HepG2 (cell line): ENCODE measurements at regions not wholly inside any gene's neighbourhood (a gene's known extent, or its start where the extent isn't known, plus 50 kb on each side); places are given as distances from the start of the nearest gene placed in this dataset.

Experiments used
- ATAC-seq: fragments of 200-7000 bp; cut with Tn5 transposase; 3 replicates; pipeline ENCODE4 v1.9.1; 2020; ENCODE audit warnings: mild to moderate bottlenecking, moderate library complexity
- BruUV-seq: library from RNA; stranded (reverse); fragments of 400-500 nt; replicated peaks from 2 replicates; lab custom pipeline; 2021; lab: Mats Ljungman, UMichigan
- CTCF ChIA-PET: fragments of 300-600 bp; formaldehyde crosslinking; extraction: SDS; loops from one replicate; lab custom pipeline; 2021; ENCODE audit warnings: low total read pairs, inconsistent platforms, low intra/inter-chr PET ratio; lab: Yijun Ruan, JAX
- POLR2A ChIA-PET: fragments of 350-600 bp; sonication (Branson Sonifier 250); formaldehyde crosslinking; loops from one replicate; lab custom pipeline; 2020; ENCODE audit warnings: antibody characterized with exemption, inconsistent platforms; lab: Yijun Ruan, JAX
- DNase-seq: peaks from one replicate; pipeline ENCODE4 v3.0.0-alpha.2; 2015; ENCODE audit warnings: low spot score
- FAIRE-seq: peaks from 3 replicates; lab custom pipeline; 2011; peaks lifted over from hg19 to GRCh38; lab: Jason Lieb, UNC
- H2AFZ ChIP-seq: one replicate; pipeline ENCODE4 v1.6.1; 2011; ENCODE audit warnings: low read length, inconsistent platforms
- H3K27ac ChIP-seq: fragments of 300-600 bp; 3 replicates; pipeline ENCODE4 v1.8.0; 2011; ENCODE audit warnings: mixed run types, mild to moderate bottlenecking, mixed read lengths, low read length, inconsistent platforms; ENCODE audit not compliant: insufficient read depth; ENCODE audit errors: extremely low read length
- H3K27me3 ChIP-seq, 2 experiments: fragments of 200-600 bp in 1 of 2; 2 replicates in 1 of 2; 3 replicates in 1 of 2; pipeline versions ENCODE4 v1.6.0 to v1.8.0; 2011; ENCODE audit warnings: low read length in 2 of 2, mild to moderate bottlenecking in 2 of 2, moderate library complexity in 2 of 2, inconsistent platforms in 1 of 2; ENCODE audit not compliant: insufficient read depth in 2 of 2, control insufficient read depth in 1 of 2
- H3K36me3 ChIP-seq, 2 experiments: fragments of 200-600 bp in 1 of 2; replicated peaks in 1 of 2; 2 replicates in 1 of 2; 3 replicates in 1 of 2; pipeline versions ENCODE4 v1.5.1 to v1.8.0; 2011; ENCODE audit warnings: low read length in 2 of 2, inconsistent platforms in 1 of 2; ENCODE audit not compliant: insufficient read depth in 2 of 2, control insufficient read depth in 1 of 2
- H3K4me1 ChIP-seq: 2 replicates; pipeline ENCODE4 v1.5.1; 2012; ENCODE audit warnings: low read length, inconsistent platforms; ENCODE audit not compliant: insufficient read depth
- H3K4me2 ChIP-seq: 2 replicates; pipeline ENCODE4 v1.6.0; 2011; ENCODE audit warnings: low read depth, low read length, inconsistent platforms
- H3K4me3 ChIP-seq, 3 experiments: fragments of 200-600 bp in 1 of 3; sonication (generic), shearing (Covaris generic) in 1 of 3; replicated peaks in 1 of 3; 2 replicates each; pipeline ENCODE4 v1.5.1; 2011 to 2016; ENCODE audit warnings: low read length in 3 of 3, inconsistent platforms in 2 of 3, low read depth in 2 of 3, mild to moderate bottlenecking in 2 of 3, control low read depth in 1 of 3, mixed read lengths in 1 of 3; ENCODE audit not compliant: insufficient read depth in 1 of 3
- H3K79me2 ChIP-seq: one replicate; pipeline ENCODE4 v1.6.1; 2011; ENCODE audit warnings: low read length, inconsistent platforms; ENCODE audit not compliant: insufficient read depth
- H3K9ac ChIP-seq: 2 replicates; pipeline ENCODE4 v1.6.0; 2011; ENCODE audit warnings: mild to moderate bottlenecking, low read depth, low read length, inconsistent platforms; ENCODE audit not compliant: insufficient read depth
- H3K9me3 ChIP-seq: 2 replicates; pipeline ENCODE4 v1.5.1; 2012; ENCODE audit warnings: mild to moderate bottlenecking, low read length
- H4K20me1 ChIP-seq: 2 replicates; pipeline ENCODE4 v1.6.0; 2011; ENCODE audit warnings: inconsistent platforms, mild to moderate bottlenecking, low read length, moderate library complexity; ENCODE audit not compliant: insufficient read depth
- MBD4 ChIP-seq: IDR thresholded peaks from 2 replicates; pipeline ENCODE4 v1.6.1; 2012; ENCODE audit warnings: low read length, inconsistent platforms, borderline replicate concordance
- NFYC ChIP-seq: IDR thresholded peaks from 2 replicates; pipeline ENCODE4 v1.6.1; 2016; ENCODE audit warnings: missing genetic modification reagents, missing compliant biosample characterization
- ZC3H4 ChIP-seq: sonication (generic); formaldehyde crosslinking; IDR thresholded peaks from 2 replicates; pipeline ENCODE4 v1.4.0; 2020; ENCODE audit warnings: missing genetic modification reagents, borderline replicate concordance
- ZNF292 ChIP-seq: sonication (generic); formaldehyde crosslinking; IDR thresholded peaks from 2 replicates; pipeline ENCODE4 v1.8.1; 2022; ENCODE audit warnings: mild to moderate bottlenecking, low read depth, missing genetic modification reagents, borderline replicate concordance
- ZZZ3 ChIP-seq: sonication (generic); formaldehyde crosslinking; IDR thresholded peaks from 2 replicates; pipeline ENCODE4 v1.4.0; 2020; ENCODE audit warnings: missing genetic modification reagents, mild to moderate bottlenecking, borderline replicate concordance
- WGBS: methylation state at CpG from one replicate; pipeline ENCODE4 v1.1.6; 2017; ENCODE audit warnings: low lambda C conversion rate; 5-methylcytosine and 5-hydroxymethylcytosine counted together
- in situ Hi-C: cut with HindIII; loops from 2 replicates; pipeline ENCODE4 v1.10.0; 2017; ENCODE audit warnings: low pct_unique_long_range_greater_than_20kb; ENCODE audit not compliant: extremely low pct_ligation_motif_present
- intact Hi-C: fragments of 100-400 bp; cut with micrococcal nuclease; formaldehyde crosslinking; loops from one replicate; pipeline ENCODE4 v1.10.0; 2022; ENCODE audit not compliant: unreplicated experiment
- TF ChIP-seq, protein P1 (sequence below): sonication (generic); formaldehyde crosslinking; conservative IDR thresholded peaks from 2 replicates; pipeline ENCODE4 v1.5.0; 2020; ENCODE audit warnings: missing genetic modification reagents
- TF ChIP-seq, protein P2 (sequence below): IDR thresholded peaks from 2 replicates; pipeline ENCODE4 v1.6.1; 2016; ENCODE audit warnings: low read depth, borderline replicate concordance
- TF ChIP-seq, protein P3 (sequence below): sonication (generic); formaldehyde crosslinking; IDR thresholded peaks from 2 replicates; pipeline ENCODE4 v1.4.0; 2020; ENCODE audit warnings: missing genetic modification reagents, mild to moderate bottlenecking, borderline replicate concordance
- TF ChIP-seq, protein P4 (sequence below): sonication (generic); formaldehyde crosslinking; conservative IDR thresholded peaks from 2 replicates; pipeline ENCODE4 v1.4.0; 2020; ENCODE audit warnings: missing genetic modification reagents

DNA sequence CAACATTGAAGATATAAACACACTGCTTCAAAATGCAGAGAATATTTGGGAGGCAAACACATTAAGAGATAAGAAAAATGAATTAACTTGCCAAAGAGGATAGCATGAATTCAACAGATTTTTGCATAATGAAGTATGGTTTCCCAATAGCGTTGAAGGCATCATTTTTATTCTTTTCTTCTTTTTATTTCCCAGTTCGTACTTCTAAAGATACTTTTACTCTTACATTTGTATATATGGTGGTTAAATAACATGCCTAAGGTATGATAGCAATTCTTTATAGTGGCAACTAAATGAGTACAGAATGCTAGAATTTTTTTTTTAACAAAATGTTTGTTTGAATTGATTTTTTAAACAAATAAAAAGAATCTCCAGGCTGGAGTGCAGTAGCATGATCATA is 473.4 kb upstream of the MARCKS start (continued):
- TF ChIP-seq, protein P1, sequence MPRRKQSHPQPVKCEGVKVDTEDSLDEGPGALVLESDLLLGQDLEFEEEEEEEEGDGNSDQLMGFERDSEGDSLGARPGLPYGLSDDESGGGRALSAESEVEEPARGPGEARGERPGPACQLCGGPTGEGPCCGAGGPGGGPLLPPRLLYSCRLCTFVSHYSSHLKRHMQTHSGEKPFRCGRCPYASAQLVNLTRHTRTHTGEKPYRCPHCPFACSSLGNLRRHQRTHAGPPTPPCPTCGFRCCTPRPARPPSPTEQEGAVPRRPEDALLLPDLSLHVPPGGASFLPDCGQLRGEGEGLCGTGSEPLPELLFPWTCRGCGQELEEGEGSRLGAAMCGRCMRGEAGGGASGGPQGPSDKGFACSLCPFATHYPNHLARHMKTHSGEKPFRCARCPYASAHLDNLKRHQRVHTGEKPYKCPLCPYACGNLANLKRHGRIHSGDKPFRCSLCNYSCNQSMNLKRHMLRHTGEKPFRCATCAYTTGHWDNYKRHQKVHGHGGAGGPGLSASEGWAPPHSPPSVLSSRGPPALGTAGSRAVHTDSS (CRISPR knock-in tag), result no peak
- TF ChIP-seq ZZZ3 (CRISPR knock-in tag) (no peak), ZNF292 (no peak), ZC3H4 (CRISPR knock-in tag) (no peak), MBD4 (no peak)
- TF ChIP-seq, protein P2, sequence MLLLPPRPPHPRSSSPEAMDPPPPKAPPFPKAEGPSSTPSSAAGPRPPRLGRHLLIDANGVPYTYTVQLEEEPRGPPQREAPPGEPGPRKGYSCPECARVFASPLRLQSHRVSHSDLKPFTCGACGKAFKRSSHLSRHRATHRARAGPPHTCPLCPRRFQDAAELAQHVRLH (CRISPR knock-in tag), result no peak
- TF ChIP-seq, protein P3, sequence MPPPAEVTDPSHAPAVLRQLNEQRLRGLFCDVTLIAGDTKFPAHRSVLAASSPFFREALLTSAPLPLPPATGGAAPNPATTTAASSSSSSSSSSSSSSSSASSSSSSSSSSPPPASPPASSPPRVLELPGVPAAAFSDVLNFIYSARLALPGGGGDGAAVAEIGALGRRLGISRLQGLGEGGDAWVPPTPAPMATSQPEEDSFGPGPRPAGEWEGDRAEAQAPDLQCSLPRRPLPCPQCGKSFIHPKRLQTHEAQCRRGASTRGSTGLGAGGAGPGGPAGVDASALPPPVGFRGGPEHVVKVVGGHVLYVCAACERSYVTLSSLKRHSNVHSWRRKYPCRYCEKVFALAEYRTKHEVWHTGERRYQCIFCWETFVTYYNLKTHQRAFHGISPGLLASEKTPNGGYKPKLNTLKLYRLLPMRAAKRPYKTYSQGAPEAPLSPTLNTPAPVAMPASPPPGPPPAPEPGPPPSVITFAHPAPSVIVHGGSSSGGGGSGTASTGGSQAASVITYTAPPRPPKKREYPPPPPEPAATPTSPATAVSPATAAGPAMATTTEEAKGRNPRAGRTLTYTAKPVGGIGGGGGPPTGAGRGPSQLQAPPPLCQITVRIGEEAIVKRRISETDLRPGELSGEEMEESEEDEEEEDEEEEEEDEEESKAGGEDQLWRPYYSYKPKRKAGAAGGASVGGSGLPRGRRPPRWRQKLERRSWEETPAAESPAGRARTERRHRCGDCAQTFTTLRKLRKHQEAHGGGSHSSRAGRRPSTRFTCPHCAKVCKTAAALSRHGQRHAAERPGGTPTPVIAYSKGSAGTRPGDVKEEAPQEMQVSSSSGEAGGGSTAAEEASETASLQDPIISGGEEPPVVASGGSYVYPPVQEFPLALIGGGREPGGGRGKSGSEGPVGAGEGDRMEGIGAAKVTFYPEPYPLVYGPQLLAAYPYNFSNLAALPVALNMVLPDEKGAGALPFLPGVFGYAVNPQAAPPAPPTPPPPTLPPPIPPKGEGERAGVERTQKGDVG (CRISPR knock-in tag), result no peak

- ChIA-PET CTCF (no interaction called here), POLR2A (no interaction called here)
- TF ChIP-seq, protein P4, sequence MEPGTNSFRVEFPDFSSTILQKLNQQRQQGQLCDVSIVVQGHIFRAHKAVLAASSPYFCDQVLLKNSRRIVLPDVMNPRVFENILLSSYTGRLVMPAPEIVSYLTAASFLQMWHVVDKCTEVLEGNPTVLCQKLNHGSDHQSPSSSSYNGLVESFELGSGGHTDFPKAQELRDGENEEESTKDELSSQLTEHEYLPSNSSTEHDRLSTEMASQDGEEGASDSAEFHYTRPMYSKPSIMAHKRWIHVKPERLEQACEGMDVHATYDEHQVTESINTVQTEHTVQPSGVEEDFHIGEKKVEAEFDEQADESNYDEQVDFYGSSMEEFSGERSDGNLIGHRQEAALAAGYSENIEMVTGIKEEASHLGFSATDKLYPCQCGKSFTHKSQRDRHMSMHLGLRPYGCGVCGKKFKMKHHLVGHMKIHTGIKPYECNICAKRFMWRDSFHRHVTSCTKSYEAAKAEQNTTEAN, result no peak
- TF ChIP-seq NFYC (CRISPR knock-in tag), result no peak
- Histone ChIP-seq H2AFZ (no peak overlapping the region), H3K4me3 (no peak overlapping the region), H3K4me2 (no peak overlapping the region), H3K27me3 (no peaks in the 10 kb centered on the region), H3K9me3 (no peaks in the 10 kb centered on the region), H3K79me2 (no peaks in the 10 kb centered on the region), H3K36me3 (no peaks in the 10 kb centered on the region), H4K20me1 (no peaks in the 10 kb centered on the region), H3K27ac (no peak overlapping the region), H3K4me1 (no peaks in the 10 kb centered on the region), H3K9ac (no peak overlapping the region)
- WGBS, result 68% methylated on average over 2 of the region's 2 CpGs
- ATAC-seq (no peak), DNase-seq (no peak), FAIRE-seq (no peak)
- no TSS peak for BruUV-seq
- in situ Hi-C loops, result no loop called here
- intact Hi-C loops, result no loop called here
Measured at GRCh38 chr6:113385020-113385431, 472.1 kb upstream of the MARCKS start.
